ENCODE measurements at regions not wholly inside any gene's neighbourhood (a gene's known extent, or its start where the extent isn't known, plus 50 kb on each side); places are given as distances from the start of the nearest gene placed in this dataset.
"Not testable (repeated sequence)": the region's sequence is repeated elsewhere in the genome, so short reads cannot be mapped to it uniquely, and the experiment has no call there.

DNA sequence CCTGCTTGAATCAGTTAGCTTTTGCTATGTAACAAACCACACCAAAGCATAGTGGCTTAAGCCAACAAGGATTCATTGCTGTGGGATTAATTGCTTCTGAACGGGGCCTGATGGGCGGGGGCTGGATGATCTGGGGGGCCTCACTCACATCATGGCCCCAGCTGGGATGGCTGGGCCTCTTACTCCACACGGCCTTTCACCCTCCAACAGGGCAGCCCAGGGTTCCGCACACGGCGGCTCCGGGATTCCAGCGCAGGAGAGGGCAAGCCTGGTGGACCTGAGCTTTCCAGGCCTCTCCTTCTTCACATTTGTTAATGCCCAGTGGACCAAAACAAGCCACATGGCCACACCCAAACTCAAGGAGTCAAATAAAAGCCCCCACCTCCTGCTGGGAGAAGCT lies 86.3 kb upstream of the PHLPP1 start:
- DNase-seq (ENCODE audit: low read depth in 2 of 2) = no peak

DNA sequence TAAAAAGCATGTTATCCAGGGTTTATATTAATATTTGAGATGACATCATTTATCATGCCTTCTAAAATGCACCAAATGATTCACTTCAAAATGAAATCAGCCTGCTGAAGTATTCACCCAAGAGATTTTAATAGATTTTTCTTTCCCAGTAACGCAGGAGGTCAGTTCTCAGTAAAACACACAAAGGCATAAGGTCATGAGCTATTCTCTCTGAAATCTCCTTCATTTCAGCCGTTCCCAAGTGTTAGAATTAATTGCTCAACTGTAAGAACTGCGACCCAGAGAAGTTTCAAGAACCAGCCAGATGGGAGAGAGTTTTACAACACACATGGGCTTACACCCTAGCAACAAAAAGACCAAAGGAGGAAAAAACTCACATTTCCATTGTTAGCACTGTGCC lies 84.2 kb upstream of the PHLPP1 start:
- no peak for DNase-seq (ENCODE audit: low read depth in 2 of 2)

DNA sequence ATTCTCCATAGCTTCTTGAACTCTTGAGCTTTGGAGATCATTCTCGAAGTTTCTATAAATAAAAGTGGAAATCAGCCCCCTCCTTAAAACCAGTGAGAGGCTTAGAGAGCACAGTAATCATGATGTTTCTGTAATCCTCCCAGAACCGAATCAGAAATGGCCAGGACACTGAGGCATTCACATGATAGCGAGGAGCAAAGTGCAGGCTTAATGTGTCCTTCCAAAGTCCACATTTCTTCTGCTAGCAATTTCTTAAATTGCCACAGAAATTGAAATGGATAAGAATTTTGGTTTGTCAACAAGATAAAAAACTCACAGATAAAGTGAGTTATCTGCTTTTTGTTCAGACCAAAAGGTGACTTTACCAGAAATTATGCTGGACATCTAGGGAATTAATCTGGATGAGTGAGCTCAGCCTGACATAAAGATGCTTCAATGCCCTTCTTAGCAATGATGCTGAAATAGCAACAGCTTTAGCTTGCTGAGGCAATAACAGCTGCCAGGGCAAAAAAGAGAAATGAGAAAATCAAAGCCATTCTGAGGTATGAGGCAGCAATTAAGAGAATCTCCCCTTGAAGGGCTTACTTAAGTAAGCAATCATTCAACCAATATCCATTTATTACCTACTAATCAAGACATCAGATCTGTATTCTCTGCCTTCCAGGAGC lies 82.4 kb upstream of the PHLPP1 start:
- DNase-seq (ENCODE audit: low read depth in 2 of 2) = no peak

DNA sequence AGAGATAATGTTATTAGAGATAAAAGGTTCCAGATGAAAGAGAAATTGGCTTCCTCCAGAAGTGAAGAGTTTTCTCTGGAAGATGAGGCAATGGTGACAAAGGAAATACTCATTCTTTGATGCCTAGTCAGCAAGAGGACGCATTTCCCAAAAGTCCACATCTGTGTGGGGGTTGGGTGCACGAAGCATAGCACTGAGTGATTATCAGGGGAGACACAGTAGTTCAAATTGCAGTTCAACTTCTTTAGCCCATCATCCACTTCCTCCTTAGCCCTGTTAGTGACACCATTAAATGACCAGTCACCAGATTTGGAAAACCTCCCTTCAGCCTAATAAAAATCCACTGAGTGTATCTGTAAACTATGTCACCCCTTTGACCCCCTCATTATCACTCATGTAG lies 80.9 kb upstream of the PHLPP1 start:
- peak; percentile 18 to 25 for DNase-seq (ENCODE audit: low read depth in 2 of 2)

DNA sequence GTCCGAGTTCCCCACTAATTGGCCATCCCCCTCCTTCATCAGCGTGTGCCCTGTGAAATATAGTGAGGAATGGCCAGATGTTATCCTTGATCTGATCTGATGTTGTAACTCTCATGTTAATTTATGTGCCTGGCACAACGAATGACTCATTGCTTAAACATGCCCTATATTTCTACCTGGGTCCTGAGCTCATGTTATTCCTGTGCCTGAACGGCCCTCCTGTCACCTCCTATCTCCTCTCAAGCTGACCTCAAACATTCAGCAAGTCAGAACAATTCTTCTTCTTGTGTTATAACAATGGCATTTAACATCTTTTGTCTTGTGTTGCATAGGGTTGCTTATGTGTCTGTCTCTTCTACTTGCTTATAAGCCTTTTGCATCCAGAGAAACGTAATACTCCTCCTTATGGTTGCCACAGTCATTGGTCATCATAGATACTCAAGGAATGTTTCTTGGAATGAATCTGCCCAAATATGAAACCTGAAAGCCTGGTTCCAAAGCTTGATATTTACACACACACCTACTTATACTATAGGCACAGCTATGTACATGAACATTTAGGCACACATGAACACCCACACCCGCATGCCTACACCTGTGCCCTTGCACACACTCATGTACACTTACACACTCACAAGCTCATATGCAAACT lies 80.2 kb upstream of the PHLPP1 start:
- DNase-seq (ENCODE audit: low read depth in 2 of 2) = no peak

DNA sequence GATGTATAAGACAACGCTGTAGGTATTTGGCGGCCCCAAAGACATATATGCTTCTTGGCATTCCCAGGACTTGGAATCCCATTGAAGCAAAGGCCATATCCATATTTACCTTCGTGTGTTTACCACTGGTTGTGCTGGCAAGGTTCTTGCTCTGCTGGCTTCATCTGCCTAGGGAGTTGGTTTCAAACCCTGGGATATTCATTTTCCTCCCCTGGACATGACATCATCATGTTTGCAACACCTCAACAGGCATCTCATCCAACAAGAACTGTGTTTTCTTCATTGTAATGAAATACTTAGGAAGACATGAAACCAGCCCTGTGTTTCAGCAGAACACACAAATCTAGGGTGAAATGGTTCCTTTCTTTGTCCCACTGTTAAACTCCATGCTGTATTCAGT lies 77.9 kb upstream of the PHLPP1 start:
- no peak for DNase-seq (ENCODE audit: low read depth in 2 of 2)

DNA sequence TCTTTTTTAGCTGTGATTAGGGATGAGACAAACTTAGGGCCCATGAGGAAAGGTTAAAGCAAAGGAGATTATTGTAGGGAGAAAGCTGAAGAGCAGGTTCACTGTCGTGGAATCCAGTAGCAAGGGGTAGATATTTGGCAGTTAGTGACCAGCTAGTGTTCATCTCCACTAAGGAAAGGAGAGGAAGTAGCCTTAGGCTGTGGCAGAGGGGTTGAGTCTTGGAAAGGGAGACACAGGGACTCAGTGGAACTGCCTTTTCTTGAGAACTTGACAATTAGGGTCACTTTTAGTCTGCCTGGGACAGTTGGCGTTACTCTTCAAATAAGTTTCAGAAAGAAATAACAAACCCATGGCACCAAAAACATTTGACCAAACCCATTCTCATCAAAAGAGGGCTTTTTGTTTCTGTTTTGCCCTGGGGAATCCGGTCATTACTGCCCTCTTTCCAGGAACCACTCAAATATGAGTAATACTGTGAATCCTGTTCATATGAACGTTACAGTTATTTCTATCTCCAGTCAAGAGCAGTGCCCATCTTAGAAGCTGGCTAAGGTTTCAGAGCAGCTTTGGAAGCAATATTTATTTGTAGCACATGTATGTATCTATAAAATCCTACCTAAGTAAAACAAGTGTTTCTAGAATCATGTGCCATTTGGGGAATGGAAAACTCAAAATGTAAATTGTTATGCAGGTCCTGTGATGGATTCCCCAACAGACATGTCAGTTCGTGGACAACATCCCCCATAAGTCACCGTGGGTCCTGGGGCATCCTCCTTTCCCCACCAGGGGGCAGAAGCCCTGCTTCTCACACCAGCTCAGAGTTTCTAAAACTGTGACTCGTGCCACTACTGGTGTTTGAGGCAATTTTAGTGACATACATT lies 77.3 kb upstream of the PHLPP1 start:
- no peak for DNase-seq (ENCODE audit: low read depth in 2 of 2)

DNA sequence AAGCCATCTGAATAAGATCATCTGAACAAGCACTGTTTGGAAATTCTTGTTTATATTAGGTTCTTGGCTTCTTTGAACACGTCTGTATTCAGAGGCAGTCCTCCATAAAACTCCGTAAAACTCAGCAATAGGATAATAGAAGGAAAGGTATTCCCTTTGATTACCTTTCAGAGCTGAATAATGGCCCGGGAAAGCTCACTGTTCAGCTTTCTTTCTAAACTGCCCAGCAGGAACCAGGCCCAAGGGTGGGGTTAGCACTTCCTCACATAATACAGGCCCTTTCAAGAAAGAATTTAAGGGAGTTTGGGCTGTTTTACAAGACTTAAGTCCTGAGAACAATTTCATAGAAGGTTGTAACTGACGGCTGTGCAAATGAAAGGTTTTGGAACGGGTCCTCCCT lies 72.2 kb upstream of the PHLPP1 start:
- DNase-seq (ENCODE audit: low read depth in 2 of 2) = no peak

DNA sequence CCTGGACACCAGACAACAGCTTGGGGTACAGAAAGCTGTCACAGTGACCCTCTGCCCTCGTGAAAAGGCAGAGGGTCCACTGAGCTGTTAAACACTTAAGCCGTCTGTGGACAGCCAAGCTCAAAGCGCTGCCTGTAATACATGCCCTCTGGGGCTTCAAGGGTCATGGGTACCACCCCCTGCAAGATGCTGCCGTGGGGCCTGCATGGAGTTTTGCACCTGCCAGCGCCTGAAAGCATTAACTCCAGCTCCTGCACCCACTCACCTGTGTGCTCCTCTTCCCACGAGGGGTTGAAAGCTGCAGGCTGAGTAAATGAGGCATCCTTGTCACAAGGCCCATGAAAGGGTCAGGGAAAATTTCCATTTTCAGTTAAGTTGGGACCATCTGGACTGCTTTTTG lies 70.6 kb upstream of the PHLPP1 start:
- no peak for DNase-seq (ENCODE audit: low read depth in 2 of 2)

DNA sequence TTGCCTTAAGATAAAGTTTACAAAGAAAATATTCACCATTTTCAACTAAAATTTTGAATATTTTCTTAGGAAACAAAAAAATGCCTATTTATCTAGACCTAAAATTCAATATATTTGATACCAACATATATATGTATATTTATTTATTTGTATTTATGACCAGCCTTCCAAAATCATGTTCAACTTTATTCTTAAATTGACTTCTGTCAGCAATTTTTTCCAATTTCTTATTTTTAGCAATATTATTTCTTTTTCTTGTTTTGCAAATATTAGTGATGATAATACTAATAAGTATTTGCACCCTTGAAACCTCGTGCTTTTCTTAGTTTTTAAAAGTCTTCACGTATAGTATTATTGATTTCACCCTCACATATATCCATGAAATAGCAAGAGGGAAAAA lies 68.2 kb upstream of the PHLPP1 start:
- no peak for DNase-seq (ENCODE audit: low read depth in 2 of 2)

DNA sequence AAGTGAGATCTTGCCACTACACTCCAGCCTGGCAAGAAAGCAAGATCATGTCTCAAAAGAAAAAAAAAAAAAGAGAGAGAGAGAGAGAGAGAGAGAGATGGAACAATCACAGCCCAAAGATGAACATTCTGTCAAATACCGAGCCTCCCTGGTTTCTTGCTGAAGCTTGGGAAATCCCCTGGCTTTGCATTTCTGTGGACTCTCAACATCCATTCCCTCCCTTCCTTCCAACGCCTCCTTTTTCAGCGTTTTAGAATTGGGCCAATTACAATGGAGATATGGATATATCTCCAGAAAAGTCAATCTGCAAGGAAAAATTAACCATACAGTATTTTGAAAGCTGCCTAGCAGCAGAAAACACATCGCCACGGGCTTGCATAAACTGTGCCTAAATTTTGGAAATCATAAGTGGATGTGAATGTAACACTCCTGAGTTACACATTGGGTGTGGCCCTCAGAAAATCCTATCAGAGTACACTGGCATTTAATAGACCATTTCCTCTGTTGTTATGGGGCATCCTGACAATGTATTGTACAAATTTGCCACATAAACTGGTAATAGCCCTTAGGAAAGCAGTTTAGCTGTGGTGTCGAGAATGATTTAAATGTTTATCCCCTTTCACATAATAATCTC lies 67.2 kb upstream of the PHLPP1 start:
- no peak for DNase-seq (ENCODE audit: low read depth in 2 of 2)

DNA sequence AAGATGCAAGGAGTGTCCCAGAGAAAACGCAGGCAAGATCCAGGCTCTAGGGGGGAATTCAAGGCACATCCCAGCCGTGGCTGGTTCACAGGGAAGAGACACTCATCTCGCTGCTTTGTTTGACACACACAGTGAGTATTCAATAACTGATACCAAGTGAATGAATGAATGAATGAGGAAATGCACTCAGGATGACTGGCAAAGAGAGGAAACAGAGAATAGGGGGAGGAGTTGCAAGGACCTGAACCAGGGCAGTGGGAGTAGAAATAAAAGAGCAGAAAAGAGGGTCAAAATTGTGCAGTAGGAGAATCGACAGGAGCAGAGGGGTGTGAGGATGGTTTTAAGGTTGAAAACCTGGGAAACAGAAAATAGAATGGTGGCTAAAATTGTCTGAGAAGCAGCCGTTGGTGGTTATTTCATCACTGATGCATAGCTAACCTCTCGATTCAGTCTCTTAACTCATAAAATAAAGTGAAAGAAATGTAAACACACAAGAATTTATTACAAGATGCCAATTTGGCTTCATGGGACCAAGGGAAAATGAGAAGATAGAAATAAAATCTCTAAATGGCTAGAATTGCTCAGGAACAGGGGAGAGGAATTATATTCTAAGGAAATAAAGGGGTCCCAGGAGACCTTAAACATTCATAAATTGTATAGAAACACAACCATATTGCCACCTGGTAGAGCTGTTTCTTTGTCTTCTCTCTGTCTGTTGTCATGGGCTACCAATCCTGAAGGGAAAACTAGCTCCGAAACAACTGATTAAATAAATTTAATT lies 63.9 kb upstream of the PHLPP1 start:
- no peak for DNase-seq (ENCODE audit: low read depth in 2 of 2)

DNA sequence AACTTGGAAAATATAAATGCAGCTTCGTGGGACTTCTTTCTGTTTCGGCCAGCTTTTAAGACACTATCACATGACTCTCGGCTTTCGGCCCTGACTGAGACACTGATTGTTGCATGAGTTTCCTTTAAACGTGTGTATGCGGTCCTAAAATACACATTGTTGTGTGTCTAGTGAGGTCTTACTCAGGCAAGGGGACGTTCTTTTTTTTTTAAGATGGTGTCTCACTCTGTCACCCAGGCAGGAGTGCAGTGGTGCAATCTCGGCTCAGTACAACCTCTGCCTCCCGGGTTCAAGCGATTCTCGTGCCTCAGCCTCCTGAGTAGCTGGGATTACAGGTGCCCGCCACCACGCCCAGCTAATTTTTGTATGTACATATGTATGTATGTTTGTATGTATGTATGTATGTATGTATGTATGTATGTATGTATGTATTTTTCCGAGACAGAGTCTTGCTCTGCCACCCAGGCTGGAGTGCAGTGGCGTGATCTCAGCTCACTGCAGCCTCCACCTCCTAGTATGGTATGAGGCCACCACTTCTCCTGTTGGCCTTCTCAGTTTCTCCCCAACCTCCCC lies 63.2 kb upstream of the PHLPP1 start:
- not testable (repeated sequence) for DNase-seq (ENCODE audit: low read depth in 2 of 2)

DNA sequence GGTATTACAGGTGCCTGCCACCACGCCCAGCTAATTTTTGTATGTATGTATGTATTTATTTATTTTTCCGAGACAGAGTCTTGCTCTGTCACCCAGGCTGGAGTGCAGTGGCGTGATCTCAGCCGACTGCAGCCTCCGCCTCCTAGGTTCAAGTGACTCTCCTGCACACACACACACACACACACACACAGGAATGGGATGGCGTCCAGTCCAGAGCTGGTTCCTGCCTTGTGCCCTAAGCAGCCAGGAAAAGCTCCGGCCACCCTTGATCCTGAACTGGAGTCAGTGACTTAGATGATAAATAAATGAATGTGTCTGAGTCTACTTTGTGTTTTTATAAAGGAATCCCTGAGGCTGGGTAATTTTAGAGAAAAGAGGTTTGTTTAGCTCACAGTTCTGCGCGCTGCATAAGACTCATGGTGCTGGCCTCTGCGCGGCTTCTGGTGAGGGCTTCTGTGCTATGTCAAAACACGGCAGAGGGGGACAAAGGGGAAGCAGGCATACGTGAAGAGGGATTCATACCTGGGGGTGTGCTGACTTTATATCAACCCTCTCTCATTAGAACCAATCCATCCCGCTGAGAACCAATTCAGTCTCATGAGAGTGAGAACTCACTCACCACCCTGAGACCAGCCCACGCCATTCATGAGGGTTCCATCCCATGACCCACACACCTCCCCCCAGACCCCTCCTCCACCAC lies 59.7 kb upstream of the PHLPP1 start:
- no peak for DNase-seq (ENCODE audit: low read depth in 2 of 2)

DNA sequence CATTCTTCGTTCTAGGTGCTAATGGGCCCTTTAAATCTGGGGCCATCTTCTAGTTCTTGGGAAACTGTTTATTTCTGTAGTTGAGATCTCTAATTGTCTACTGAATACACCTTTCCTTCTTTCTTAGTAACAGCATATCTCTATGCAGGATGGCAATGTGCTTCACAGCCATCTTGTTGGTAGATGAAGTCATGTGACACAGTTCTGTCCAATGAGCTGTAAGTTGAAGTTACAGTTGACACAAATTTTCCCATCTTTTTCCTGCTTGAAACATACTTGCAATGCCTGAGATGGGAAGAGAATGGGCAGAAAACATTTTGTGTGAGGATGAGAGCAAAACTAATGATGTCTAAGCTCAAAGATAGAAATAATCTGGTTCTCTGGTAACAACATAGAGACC lies 57.3 kb upstream of the PHLPP1 start:
- DNase-seq (ENCODE audit: low read depth in 2 of 2) = no peak

DNA sequence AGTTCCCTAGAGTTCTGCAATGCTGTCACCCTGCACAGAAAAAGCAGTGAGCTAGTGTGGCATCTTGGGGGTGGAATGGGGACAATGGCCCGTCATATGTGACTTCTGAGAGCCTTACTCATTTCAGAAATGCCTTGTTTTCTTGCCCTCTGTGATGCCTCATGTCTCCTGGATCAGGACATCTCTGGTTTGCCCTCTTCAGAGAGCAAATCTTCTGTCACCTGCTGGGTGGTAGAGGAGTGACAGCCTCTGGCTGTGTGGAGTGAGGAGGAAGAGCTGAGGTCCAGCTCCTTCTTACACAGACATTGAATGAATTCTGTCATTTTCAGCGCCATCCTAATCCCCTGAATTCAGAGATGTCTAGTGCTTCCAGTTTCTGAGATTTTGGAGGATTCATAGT lies 55.6 kb upstream of the PHLPP1 start:
- DNase-seq (ENCODE audit: low read depth in 2 of 2) = no peak

DNA sequence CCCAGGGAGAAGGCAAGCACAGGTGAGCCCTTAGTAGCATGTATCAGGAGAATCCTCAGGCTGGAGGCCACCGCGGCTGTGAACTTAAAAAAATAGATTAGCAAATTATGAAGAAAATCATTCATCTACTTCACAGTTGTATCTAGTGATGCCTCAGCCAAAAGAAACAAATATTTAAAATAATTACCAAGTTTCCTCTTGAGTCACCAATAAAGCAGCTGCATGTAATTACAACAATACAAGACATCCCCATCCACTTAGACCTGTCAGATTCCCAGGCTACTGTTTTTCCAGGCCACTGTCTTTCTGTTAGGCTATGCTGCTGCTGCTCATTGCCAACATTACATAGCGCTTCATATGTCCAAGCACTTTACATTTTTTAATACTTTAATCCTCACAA lies 54.6 kb upstream of the PHLPP1 start:
- peak in 1 of 2 experiments; percentile 5 for DNase-seq (ENCODE audit: low read depth in 2 of 2)

DNA sequence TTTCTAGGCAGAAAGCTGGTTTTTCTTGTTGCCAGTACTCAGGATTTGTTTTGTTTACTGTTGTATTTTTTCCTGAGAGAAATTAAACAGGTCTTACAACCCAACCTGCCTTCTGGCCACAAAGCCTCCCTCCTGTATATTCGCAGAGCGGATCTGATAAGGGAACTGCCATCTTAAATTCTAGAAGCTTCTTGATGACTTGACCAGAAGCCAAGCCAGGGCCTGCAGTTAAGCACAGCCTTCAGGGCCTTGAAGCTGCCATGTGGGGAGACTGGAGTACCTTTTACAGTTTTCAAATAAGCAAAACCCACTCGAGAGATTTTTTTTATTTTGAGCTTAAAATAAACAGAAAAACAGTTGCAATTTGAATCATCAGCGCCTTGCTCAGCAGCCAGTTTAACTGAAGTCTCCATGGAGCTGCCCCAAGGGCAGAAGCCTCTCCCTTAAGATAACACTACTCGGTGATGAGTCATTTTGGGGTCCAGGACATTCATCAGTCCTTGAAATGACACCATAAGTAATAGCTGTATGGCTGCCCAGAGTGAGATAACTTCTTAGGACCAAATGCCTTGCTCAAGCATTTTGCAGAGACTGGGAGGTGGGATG lies 51.5 kb upstream of the PHLPP1 start:
- DNase-seq (ENCODE audit: low read depth in 2 of 2) = no peak

DNA sequence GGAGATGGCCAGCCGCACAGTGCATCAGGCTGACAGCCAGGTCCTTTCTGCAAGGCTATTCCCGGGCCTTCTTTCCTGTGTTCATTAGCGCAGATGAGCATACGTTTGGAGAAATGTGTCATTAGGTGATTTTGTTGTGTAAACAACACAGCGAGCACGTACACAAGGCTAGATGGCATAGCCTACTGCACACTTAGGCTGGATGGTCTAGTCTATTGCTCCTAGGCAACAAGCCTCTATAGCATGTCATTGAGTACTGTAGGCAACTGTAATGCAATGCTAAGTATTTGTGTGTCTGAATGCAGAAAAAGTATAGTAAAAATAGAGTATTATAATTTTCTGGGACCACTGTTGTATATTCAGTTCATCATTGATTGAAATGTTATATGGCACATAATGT lies 50.9 kb upstream of the PHLPP1 start:
- DNase-seq (ENCODE audit: low read depth in 2 of 2) = no peak

DNA sequence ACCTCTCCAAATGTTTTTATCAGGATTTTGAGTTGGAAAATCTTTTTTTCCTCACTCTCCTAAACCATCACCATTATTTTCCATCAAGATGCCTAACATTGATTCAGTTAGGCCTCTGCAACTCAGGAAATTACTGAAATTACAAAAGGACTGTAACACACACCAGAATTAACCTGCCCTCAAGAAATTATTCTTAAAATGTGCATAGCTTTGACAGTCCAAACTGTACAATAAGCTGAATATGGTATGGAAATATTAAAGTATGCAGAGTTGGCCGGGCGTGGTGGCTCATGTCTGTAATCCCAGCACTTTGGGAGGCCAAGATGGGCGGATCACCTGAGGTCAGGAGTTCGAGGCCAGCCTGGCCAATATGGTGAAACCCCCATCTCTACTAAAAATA lies 50.2 kb upstream of the PHLPP1 start:
- DNase-seq (ENCODE audit: low read depth in 2 of 2) = no peak
